Suprapubic skin (tissue), 4 donors: ENCODE measurements at regions not wholly inside any gene's neighbourhood (a gene's known extent, or its start where the extent isn't known, plus 50 kb on each side); places are given as distances from the start of the nearest gene placed in this dataset.

ENCODE experiments used
- CTCF ChIP-seq, 2 donors: fragments of 200-600 bp in 1 of 2; fragments of 450-650 bp in 1 of 2; sonication (generic) in 1 of 2; IDR thresholded peaks; one replicate each; pipeline ENCODE4 v1.5.1; 2016 to 2019; ENCODE audit warnings: antibody characterized with exemption in 2 of 2, mild to moderate bottlenecking in 1 of 2, moderate library complexity in 1 of 2
- EP300 ChIP-seq: sonication (generic); formaldehyde crosslinking; IDR thresholded peaks from one replicate; pipeline ENCODE4 v1.6.1; 2017; ENCODE audit warnings: antibody characterized with exemption
- POLR2A ChIP-seq, 2 donors: fragments of 450-650 bp; IDR thresholded peaks; one replicate each; pipeline ENCODE4 v1.6.1; 2017; ENCODE audit warnings: antibody characterized with exemption in 2 of 2, mild to moderate bottlenecking in 2 of 2, moderate library complexity in 2 of 2
- POLR2AphosphoS5 ChIP-seq, 3 donors: sonication (generic); formaldehyde crosslinking; IDR thresholded peaks; one replicate each; pipeline ENCODE4 v1.6.1; 2017; ENCODE audit warnings: antibody characterized with exemption in 3 of 3

GRCh38 chr1:201741763-201742342 is 87.1 kb upstream of the IPO9 start:
- TF ChIP-seq CTCF (IDR thresholded peaks at IDR 0.05) (no peak), POLR2AphosphoS5 (IDR thresholded peaks at IDR 0.05) (no peak), EP300 (no peak), POLR2A (IDR thresholded peaks at IDR 0.05) (no peak)
